Trophoblast cell (in vitro differentiated cells and primary cell): ENCODE measurements at regions not wholly inside any gene's neighbourhood (a gene's known extent, or its start where the extent isn't known, plus 50 kb on each side); places are given as distances from the start of the nearest gene placed in this dataset.

Source experiments
- DNase-seq, 2 donors: peaks; one replicate each; pipeline ENCODE4 v3.0.0-alpha.2; 2016
- H2AFZ ChIP-seq: 2 replicates; pipeline ENCODE4 v1.6.1; 2013; ENCODE audit warnings: low read length, moderate library complexity, mild to moderate bottlenecking; ENCODE audit not compliant: insufficient read depth, poor library complexity
- H2AK5ac ChIP-seq: 2 replicates; pipeline ENCODE4 v1.6.1; 2013; ENCODE audit warnings: mild to moderate bottlenecking, low read length
- H2BK120ac ChIP-seq: 2 replicates; pipeline ENCODE4 v1.6.1; 2013; ENCODE audit warnings: low read length, mild to moderate bottlenecking, moderate library complexity; ENCODE audit not compliant: insufficient read depth, poor library complexity
- H2BK12ac ChIP-seq: 2 replicates; pipeline ENCODE4 v1.6.1; 2013; ENCODE audit warnings: mild to moderate bottlenecking, low read length, moderate library complexity
- H2BK5ac ChIP-seq: 2 replicates; pipeline ENCODE4 v1.6.1; 2013; ENCODE audit warnings: low read length, low read depth, moderate library complexity, mild to moderate bottlenecking; ENCODE audit not compliant: poor library complexity
- H3K14ac ChIP-seq: 2 replicates; pipeline ENCODE4 v1.6.1; 2013; ENCODE audit warnings: mild to moderate bottlenecking, low read length
- H3K18ac ChIP-seq: 2 replicates; pipeline ENCODE4 v1.6.1; 2013; ENCODE audit warnings: mild to moderate bottlenecking, low read length
- H3K23ac ChIP-seq: 2 replicates; pipeline ENCODE4 v1.6.1; 2013; ENCODE audit warnings: low read length
- H3K27ac ChIP-seq: 2 replicates; pipeline ENCODE4 v1.5.1; 2013; ENCODE audit warnings: low read depth, mild to moderate bottlenecking, inconsistent platforms, low read length, moderate library complexity
- H3K27me3 ChIP-seq: 2 replicates; pipeline ENCODE4 v1.6.1; 2013; ENCODE audit warnings: inconsistent platforms, mild to moderate bottlenecking, low read length, moderate library complexity; ENCODE audit not compliant: insufficient read depth
- H3K36me3 ChIP-seq, 2 experiments: 1 replicate in 1 of 2; 2 replicates in 1 of 2; pipeline ENCODE4 v1.6.1; 2013; ENCODE audit warnings: low read length in 2 of 2, mild to moderate bottlenecking in 2 of 2, moderate library complexity in 1 of 2; ENCODE audit not compliant: insufficient read depth in 2 of 2, control insufficient read depth in 1 of 2
- H3K4ac ChIP-seq: 2 replicates; pipeline ENCODE4 v1.6.1; 2013; ENCODE audit warnings: low read depth, mild to moderate bottlenecking, low read length, moderate library complexity
- H3K4me1 ChIP-seq, 2 experiments: 1 replicate in 1 of 2; 2 replicates in 1 of 2; pipeline ENCODE4 v1.6.1; 2013; ENCODE audit warnings: low read length in 2 of 2, mild to moderate bottlenecking in 2 of 2, moderate library complexity in 1 of 2; ENCODE audit not compliant: insufficient read depth in 2 of 2, control insufficient read depth in 1 of 2
- H3K4me2 ChIP-seq: 2 replicates; pipeline ENCODE4 v1.6.1; 2013; ENCODE audit warnings: inconsistent platforms, mild to moderate bottlenecking, low read length, moderate library complexity
- H3K4me3 ChIP-seq: 2 replicates; pipeline ENCODE4 v1.5.1; 2013; ENCODE audit warnings: mild to moderate bottlenecking, low read depth, low read length, inconsistent platforms
- H3K79me1 ChIP-seq: one replicate; pipeline ENCODE4 v1.6.1; 2013; ENCODE audit warnings: low read length
- H3K79me2 ChIP-seq: 2 replicates; pipeline ENCODE4 v1.6.1; 2013; ENCODE audit warnings: low read length, mild to moderate bottlenecking; ENCODE audit not compliant: control insufficient read depth, insufficient read depth, poor library complexity
- H3K9ac ChIP-seq: 2 replicates; pipeline ENCODE4 v1.6.1; 2013; ENCODE audit warnings: mild to moderate bottlenecking, low read length
- H3K9me3 ChIP-seq: 2 replicates; pipeline ENCODE4 v1.6.1; 2013; ENCODE audit warnings: low read depth, mild to moderate bottlenecking, control low read depth, inconsistent platforms, low read length; ENCODE audit not compliant: insufficient read depth
- H4K12ac ChIP-seq: 2 replicates; pipeline ENCODE4 v1.6.1; 2013; ENCODE audit warnings: low read depth, mild to moderate bottlenecking, low read length, moderate library complexity
- H4K8ac ChIP-seq: 2 replicates; pipeline ENCODE4 v1.6.1; 2013; ENCODE audit warnings: low read depth, mild to moderate bottlenecking, low read length, moderate library complexity
- H4K91ac ChIP-seq: one replicate; pipeline ENCODE4 v1.6.1; 2013; ENCODE audit warnings: low read depth, mild to moderate bottlenecking, low read length, moderate library complexity
- whole genome bisulfite sequencing: extraction: QIAGEN DNeasy Blood & Tissue Kit; methylation state at CpG from one replicate; pipeline ENCODE4 v1.1.7; 2013; ENCODE audit warnings: missing lambda C conversion rate; ENCODE audit not compliant: insufficient read length, insufficient coverage; ENCODE audit errors: extremely low coverage; 5-methylcytosine and 5-hydroxymethylcytosine counted together

DNA sequence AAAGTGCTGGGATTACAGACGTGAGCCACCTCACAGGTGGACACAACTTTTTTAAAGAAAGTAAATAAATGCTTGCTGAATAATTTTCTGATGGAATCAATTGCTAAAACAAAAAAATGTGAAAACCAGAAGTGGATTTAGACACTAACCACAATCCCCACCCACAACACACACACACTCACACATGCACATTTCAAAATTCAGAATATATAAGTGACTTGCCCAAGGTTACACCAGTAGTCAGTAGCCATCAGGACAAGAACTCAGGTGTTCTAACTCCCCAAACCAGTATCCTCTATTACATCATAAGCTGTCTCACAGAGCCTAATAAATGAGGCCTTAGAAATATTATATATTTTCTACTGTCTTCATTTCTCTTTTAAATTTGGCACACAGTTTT lies 1923.6 kb upstream of the PIK3C3 start:
- Histone ChIP-seq H2AFZ (no peak overlapping the region), H3K27ac (no peak overlapping the region), H2BK120ac (no peak overlapping the region), H3K36me3 (no peaks in the 10 kb centered on the region), H3K18ac (no peak overlapping the region), H4K12ac (no peak overlapping the region), H2AK5ac (no peak overlapping the region), H3K9me3 (no peaks in the 10 kb centered on the region), H3K27me3 (no peaks in the 10 kb centered on the region), H3K79me2 (no peaks in the 10 kb centered on the region), H3K9ac (no peak overlapping the region), H2BK5ac (no peak overlapping the region), H3K4me2 (no peak overlapping the region), H4K8ac (no peak overlapping the region), H3K79me1 (no peaks in the 10 kb centered on the region), H4K91ac (no peak overlapping the region), H2BK12ac (no peak overlapping the region), H3K14ac (no peak overlapping the region), H3K4ac (no peak overlapping the region), H3K4me3 (no peak overlapping the region), H3K23ac (no peak overlapping the region), H3K4me1 (no peaks in the 10 kb centered on the region)
- no CpG with 5 or more reads among the region's 1 CpG for WGBS
- no peak for DNase-seq

DNA sequence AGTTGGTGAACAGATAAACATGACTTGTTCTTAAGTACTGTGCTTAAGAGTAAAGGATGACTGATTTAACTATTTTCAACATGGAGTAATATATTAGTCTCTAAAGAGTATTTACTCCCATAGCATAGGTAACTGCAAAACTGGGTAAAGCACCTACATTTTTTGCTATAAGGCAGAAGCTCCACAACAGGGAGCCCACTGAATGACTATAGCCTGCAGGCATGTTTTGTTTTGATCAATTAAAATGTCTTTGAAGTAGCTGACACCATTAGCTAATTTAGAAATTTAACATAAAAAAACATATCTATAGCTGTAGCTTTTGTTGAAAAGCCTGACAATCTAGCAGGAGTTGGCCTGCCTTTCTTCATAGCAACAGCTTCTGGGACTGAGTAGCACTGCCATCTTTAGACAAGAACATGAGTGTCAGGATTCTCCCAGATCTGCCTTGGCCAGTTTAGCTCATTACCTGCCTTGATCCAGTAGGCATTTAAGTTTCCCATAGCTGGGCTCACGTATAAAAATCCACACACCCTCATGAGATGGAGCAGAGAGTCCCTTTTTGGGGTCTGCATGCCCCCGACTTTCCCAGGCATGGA lies 1935.1 kb upstream of the PIK3C3 start:
- H3K36me3 ChIP-seq = no peaks in the 10 kb centered on the region
- no peak overlapping the region for H3K9ac ChIP-seq
- H2BK5ac ChIP-seq = no peak overlapping the region
- H3K18ac ChIP-seq = no peak overlapping the region
- no peak overlapping the region for H2BK12ac ChIP-seq
- H3K14ac ChIP-seq = no peak overlapping the region
- H3K27me3 ChIP-seq = no peaks in the 10 kb centered on the region
- no peak overlapping the region for H3K4ac ChIP-seq
- H2AFZ ChIP-seq = no peak overlapping the region
- H3K4me3 ChIP-seq = no peak overlapping the region
- no peak overlapping the region for H2AK5ac ChIP-seq
- no peak overlapping the region for H4K91ac ChIP-seq
- no peak overlapping the region for H4K8ac ChIP-seq
- H3K4me1 ChIP-seq = peaks cover 0 to 4% of the 10 kb centered on the region in 2 experiments
- no peak for DNase-seq
- H3K79me2 ChIP-seq = no peaks in the 10 kb centered on the region
- H3K79me1 ChIP-seq = no peaks in the 10 kb centered on the region
- H3K23ac ChIP-seq = no peak overlapping the region
- no peaks in the 10 kb centered on the region for H3K9me3 ChIP-seq
- H3K4me2 ChIP-seq = no peak overlapping the region
- H3K27ac ChIP-seq = no peak overlapping the region
- no peak overlapping the region for H2BK120ac ChIP-seq
- no CpG with 5 or more reads among the region's 2 CpGs for WGBS
- no peak overlapping the region for H4K12ac ChIP-seq

DNA sequence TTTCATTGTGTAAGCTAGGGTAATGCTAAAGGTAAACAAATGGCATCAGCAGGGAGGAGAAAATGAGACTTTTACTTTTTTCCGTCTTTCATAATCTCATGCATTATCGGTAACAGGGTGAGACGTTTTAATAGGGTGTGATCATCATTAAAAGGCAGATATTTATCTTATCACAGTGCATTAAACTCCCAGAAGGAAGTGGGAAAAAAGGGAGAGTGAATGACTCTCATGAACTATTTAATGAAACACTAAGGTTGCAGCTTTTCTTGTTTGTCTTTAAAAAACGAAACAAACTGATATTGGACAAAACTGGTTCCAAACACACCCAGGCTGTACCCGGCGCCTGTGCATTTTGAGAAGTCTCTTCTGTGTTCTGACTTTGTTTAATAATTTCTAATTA lies 1936.8 kb upstream of the PIK3C3 start:
- H2BK120ac ChIP-seq = no peak overlapping the region
- H3K4me3 ChIP-seq = no peak overlapping the region
- H2AFZ ChIP-seq = no peak overlapping the region
- H3K79me1 ChIP-seq = no peaks in the 10 kb centered on the region
- H3K36me3 ChIP-seq = no peaks in the 10 kb centered on the region
- no peak for DNase-seq
- H3K4me2 ChIP-seq = no peak overlapping the region
- no peak overlapping the region for H2AK5ac ChIP-seq
- H3K9me3 ChIP-seq = no peaks in the 10 kb centered on the region
- H3K23ac ChIP-seq = no peak overlapping the region
- H3K4me1 ChIP-seq = peaks cover 0 to 4% of the 10 kb centered on the region in 2 experiments
- no peaks in the 10 kb centered on the region for H3K27me3 ChIP-seq
- H2BK12ac ChIP-seq = no peak overlapping the region
- no CpG with 5 or more reads among the region's 6 CpGs for WGBS
- H3K79me2 ChIP-seq = no peaks in the 10 kb centered on the region
- H3K4ac ChIP-seq = no peak overlapping the region
- H4K8ac ChIP-seq = no peak overlapping the region
- no peak overlapping the region for H3K18ac ChIP-seq
- H3K27ac ChIP-seq = no peak overlapping the region
- H3K14ac ChIP-seq = no peak overlapping the region
- H4K12ac ChIP-seq = no peak overlapping the region
- no peak overlapping the region for H2BK5ac ChIP-seq
- no peak overlapping the region for H3K9ac ChIP-seq
- H4K91ac ChIP-seq = no peak overlapping the region

DNA sequence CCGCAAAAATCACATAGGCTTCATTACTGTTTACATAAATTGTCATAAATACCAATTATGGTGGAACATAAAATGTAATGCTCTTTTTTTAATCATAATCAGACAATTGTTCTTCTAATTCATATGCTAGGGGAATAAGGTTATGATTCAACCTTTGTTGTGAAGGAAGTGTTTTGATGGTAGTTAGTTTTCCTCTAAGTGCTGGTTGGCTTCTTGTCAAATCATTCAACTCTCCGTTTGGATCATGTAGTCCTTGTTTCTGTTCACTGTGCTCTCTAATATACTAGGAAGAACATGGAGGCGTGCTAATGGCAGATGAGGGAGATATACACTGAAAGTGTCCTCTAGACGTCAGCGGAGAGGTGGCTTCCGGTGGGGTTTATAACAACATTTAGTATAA lies 1938.0 kb upstream of the PIK3C3 start:
- no peak overlapping the region for H2BK120ac ChIP-seq
- H3K79me2 ChIP-seq = no peaks in the 10 kb centered on the region
- no peak overlapping the region for H3K14ac ChIP-seq
- no peaks in the 10 kb centered on the region for H3K9me3 ChIP-seq
- no peak overlapping the region for H3K4me2 ChIP-seq
- no peak overlapping the region for H4K8ac ChIP-seq
- WGBS = no CpG with 5 or more reads among the region's 6 CpGs
- H3K27ac ChIP-seq = no peak overlapping the region
- no peaks in the 10 kb centered on the region for H3K27me3 ChIP-seq
- H3K9ac ChIP-seq = no peak overlapping the region
- H3K36me3 ChIP-seq = no peaks in the 10 kb centered on the region
- no peak overlapping the region for H3K4ac ChIP-seq
- H2AK5ac ChIP-seq = no peak overlapping the region
- H2BK12ac ChIP-seq = no peak overlapping the region
- no peak overlapping the region for H2AFZ ChIP-seq
- H3K4me1 ChIP-seq = peaks cover 0 to 2% of the 10 kb centered on the region in 2 experiments
- H4K12ac ChIP-seq = no peak overlapping the region
- H3K4me3 ChIP-seq = no peak overlapping the region
- H3K79me1 ChIP-seq = no peaks in the 10 kb centered on the region
- no peak overlapping the region for H4K91ac ChIP-seq
- H3K18ac ChIP-seq = no peak overlapping the region
- H3K23ac ChIP-seq = no peak overlapping the region
- DNase-seq = no peak
- H2BK5ac ChIP-seq = no peak overlapping the region
